ENCODE measurements at regions not wholly inside any gene's neighbourhood (a gene's known extent, or its start where the extent isn't known, plus 50 kb on each side); places are given as distances from the start of the nearest gene placed in this dataset.

- H3K27ac Mint-ChIP-seq: no peak overlapping the region
- POLR2A ChIA-PET: no interaction called here
- no peaks in the 10 kb centered on the region for H3K27me3 Mint-ChIP-seq
- ATAC-seq: no peak
- no peak overlapping the region for H3K4me3 Mint-ChIP-seq
- peak in 1 of 10 donors; percentile 8 for DNase-seq
- H3K4me1 Mint-ChIP-seq: peaks cover 0 to 7% (median under 1%) of the 10 kb centered on the region in 4 donors
- H3K36me3 Mint-ChIP-seq: no peaks in the 10 kb centered on the region
- H3K9me3 Mint-ChIP-seq: no peaks in the 10 kb centered on the region
These were observed 196.6 kb upstream of the CD180 start for GRCh38 chr5:67393211-67393610.

- no peak overlapping the region for H3K4me3 Mint-ChIP-seq
- H3K36me3 Mint-ChIP-seq: no peaks in the 10 kb centered on the region
- no peaks in the 10 kb centered on the region for H3K9me3 Mint-ChIP-seq
- no peak for DNase-seq
- H3K27me3 Mint-ChIP-seq: no peaks in the 10 kb centered on the region
- no peak for ATAC-seq
- POLR2A ChIA-PET: no interaction called here
- no peak overlapping the region for H3K27ac Mint-ChIP-seq
- H3K4me1 Mint-ChIP-seq: peaks cover 0 to 7% (median under 1%) of the 10 kb centered on the region in 4 donors
These were observed 194.3 kb upstream of the CD180 start for GRCh38 chr5:67390935-67391334.

- Mint-ChIP-seq H3K9me3 (no peaks in the 10 kb centered on the region), H3K27ac (no peak overlapping the region), H3K4me3 (no peak overlapping the region), H3K27me3 (peaks cover 0 to 9% (median 2%) of the 10 kb centered on the region in 5 donors), H3K4me1 (no peaks in the 10 kb centered on the region), H3K36me3 (no peaks in the 10 kb centered on the region)
- DNase-seq (no peak), ATAC-seq (no peak)
- POLR2A ChIA-PET: no interaction called here
These were observed 186.9 kb upstream of the CD180 start for GRCh38 chr5:67383451-67383850.

- H3K27ac Mint-ChIP-seq: no peak overlapping the region
- POLR2A ChIA-PET: no interaction called here
- ATAC-seq (no peak), DNase-seq (no peak)
- H3K4me3 Mint-ChIP-seq: no peak overlapping the region
- H3K4me1 Mint-ChIP-seq: no peaks in the 10 kb centered on the region
- H3K36me3 Mint-ChIP-seq: no peaks in the 10 kb centered on the region
- H3K9me3 Mint-ChIP-seq: no peaks in the 10 kb centered on the region
- H3K27me3 Mint-ChIP-seq: peaks cover 0 to 9% (median 2%) of the 10 kb centered on the region in 5 donors
These were observed 184.8 kb upstream of the CD180 start for GRCh38 chr5:67381236-67381880.

GRCh38 chr5:67380431-67380830 lies 183.8 kb upstream of the CD180 start:
- Mint-ChIP-seq H3K36me3 (no peaks in the 10 kb centered on the region), H3K4me1 (no peaks in the 10 kb centered on the region), H3K27ac (no peak overlapping the region), H3K4me3 (no peak overlapping the region), H3K27me3 (peaks cover 0 to 9% (median 2%) of the 10 kb centered on the region in 5 donors), H3K9me3 (no peaks in the 10 kb centered on the region)
- ATAC-seq (no peak), DNase-seq (no peak)
- POLR2A ChIA-PET: no interaction called here

- Mint-ChIP-seq H3K4me3 (no peak overlapping the region), H3K27ac (no peak overlapping the region), H3K36me3 (no peaks in the 10 kb centered on the region), H3K4me1 (no peaks in the 10 kb centered on the region), H3K27me3 (peaks cover 0 to 6% (median 2%) of the 10 kb centered on the region in 5 donors), H3K9me3 (no peaks in the 10 kb centered on the region)
- no peak for DNase-seq
- no peak for ATAC-seq
- POLR2A ChIA-PET: no interaction called here
These were observed 183.2 kb upstream of the CD180 start for GRCh38 chr5:67379753-67380152.

GRCh38 chr5:67378256-67378655 lies 181.7 kb upstream of the CD180 start:
- ATAC-seq: no peak
- H3K36me3 Mint-ChIP-seq: no peaks in the 10 kb centered on the region
- no peaks in the 10 kb centered on the region for H3K4me1 Mint-ChIP-seq

GRCh38 chr5:67377631-67378030 lies 181.0 kb upstream of the CD180 start:
- Mint-ChIP-seq H3K27me3 (no peaks in the 10 kb centered on the region), H3K36me3 (no peaks in the 10 kb centered on the region), H3K27ac (no peak overlapping the region), H3K9me3 (no peaks in the 10 kb centered on the region), H3K4me1 (no peaks in the 10 kb centered on the region), H3K4me3 (no peak overlapping the region)
- DNase-seq (no peak), ATAC-seq (no peak)
- POLR2A ChIA-PET: no interaction called here

More at GRCh38 chr5:67378256-67378655, 181.7 kb upstream of the CD180 start:
- no peak for DNase-seq
- POLR2A ChIA-PET: no interaction called here
- H3K4me3 Mint-ChIP-seq: no peak overlapping the region
- H3K27ac Mint-ChIP-seq: no peak overlapping the region
- H3K27me3 Mint-ChIP-seq: peaks cover 0 to 3% (median 0%) of the 10 kb centered on the region in 5 donors
- H3K9me3 Mint-ChIP-seq: no peaks in the 10 kb centered on the region

GRCh38 chr5:67375606-67376005 lies 179.0 kb upstream of the CD180 start:
- Mint-ChIP-seq H3K9me3 (no peaks in the 10 kb centered on the region), H3K4me1 (no peaks in the 10 kb centered on the region), H3K36me3 (no peaks in the 10 kb centered on the region), H3K27me3 (no peaks in the 10 kb centered on the region), H3K27ac (no peak overlapping the region), H3K4me3 (no peak overlapping the region)
- POLR2A ChIA-PET: interaction anchor here (0.5 kb wide), 1 partner anchor 169 kb away, joined by 3 read pairs; no protein-coding TSS in a partner anchor
- DNase-seq: no peak
- ATAC-seq: no peak

GRCh38 chr5:67374378-67374777 lies 177.8 kb upstream of the CD180 start:
- no peak for ATAC-seq
- Mint-ChIP-seq H3K36me3 (no peaks in the 10 kb centered on the region), H3K27me3 (no peaks in the 10 kb centered on the region), H3K4me3 (no peak overlapping the region), H3K9me3 (no peaks in the 10 kb centered on the region), H3K27ac (no peak overlapping the region), H3K4me1 (no peaks in the 10 kb centered on the region)
- POLR2A ChIA-PET: no interaction called here
- DNase-seq: no peak

GRCh38 chr5:67373518-67373917 lies 176.9 kb upstream of the CD180 start:
- peaks cover 0 to 1% (median 0%) of the 10 kb centered on the region in 5 donors for H3K27me3 Mint-ChIP-seq
- H3K9me3 Mint-ChIP-seq: no peaks in the 10 kb centered on the region
- no peak overlapping the region for H3K4me3 Mint-ChIP-seq
- no peak overlapping the region for H3K27ac Mint-ChIP-seq
- H3K4me1 Mint-ChIP-seq: no peaks in the 10 kb centered on the region
- ATAC-seq (no peak), DNase-seq (no peak)
- POLR2A ChIA-PET: no interaction called here
- H3K36me3 Mint-ChIP-seq: no peaks in the 10 kb centered on the region

- ATAC-seq: no peak
These were observed 176.3 kb upstream of the CD180 start for GRCh38 chr5:67372887-67373286.

GRCh38 chr5:67371924-67372323 lies 175.3 kb upstream of the CD180 start:
- H3K36me3 Mint-ChIP-seq: no peaks in the 10 kb centered on the region
- peaks cover 0 to 2% (median 0%) of the 10 kb centered on the region in 5 donors for H3K27me3 Mint-ChIP-seq

More at GRCh38 chr5:67372887-67373286, 176.3 kb upstream of the CD180 start:
- no peak overlapping the region for H3K27ac Mint-ChIP-seq
- POLR2A ChIA-PET: no interaction called here
- peaks cover 0 to 2% (median 0%) of the 10 kb centered on the region in 5 donors for H3K27me3 Mint-ChIP-seq
- no peaks in the 10 kb centered on the region for H3K4me1 Mint-ChIP-seq
- DNase-seq: no peak
- no peaks in the 10 kb centered on the region for H3K36me3 Mint-ChIP-seq
- H3K9me3 Mint-ChIP-seq: no peaks in the 10 kb centered on the region
- H3K4me3 Mint-ChIP-seq: no peak overlapping the region

GRCh38 chr5:67366691-67367395 lies 170.2 kb upstream of the CD180 start:
- H3K27me3 Mint-ChIP-seq: peaks cover 0 to 7% (median 0%) of the 10 kb centered on the region in 5 donors

More at GRCh38 chr5:67371924-67372323, 175.3 kb upstream of the CD180 start:
- ATAC-seq (no peak), DNase-seq (no peak)
- POLR2A ChIA-PET: no interaction called here
- Mint-ChIP-seq H3K4me3 (no peak overlapping the region), H3K4me1 (no peaks in the 10 kb centered on the region), H3K9me3 (no peaks in the 10 kb centered on the region), H3K27ac (no peak overlapping the region)

More at GRCh38 chr5:67366691-67367395, 170.2 kb upstream of the CD180 start:
- H3K27ac Mint-ChIP-seq: no peak overlapping the region
- POLR2A ChIA-PET: no interaction called here
- H3K4me3 Mint-ChIP-seq: no peak overlapping the region
- H3K4me1 Mint-ChIP-seq: no peaks in the 10 kb centered on the region
- no peaks in the 10 kb centered on the region for H3K36me3 Mint-ChIP-seq
- no peaks in the 10 kb centered on the region for H3K9me3 Mint-ChIP-seq
- DNase-seq: no peak
- no peak for ATAC-seq
